ENCODE measurements at regions not wholly inside any gene's neighbourhood (a gene's known extent, or its start where the extent isn't known, plus 50 kb on each side); places are given as distances from the start of the nearest gene placed in this dataset.

DNA sequence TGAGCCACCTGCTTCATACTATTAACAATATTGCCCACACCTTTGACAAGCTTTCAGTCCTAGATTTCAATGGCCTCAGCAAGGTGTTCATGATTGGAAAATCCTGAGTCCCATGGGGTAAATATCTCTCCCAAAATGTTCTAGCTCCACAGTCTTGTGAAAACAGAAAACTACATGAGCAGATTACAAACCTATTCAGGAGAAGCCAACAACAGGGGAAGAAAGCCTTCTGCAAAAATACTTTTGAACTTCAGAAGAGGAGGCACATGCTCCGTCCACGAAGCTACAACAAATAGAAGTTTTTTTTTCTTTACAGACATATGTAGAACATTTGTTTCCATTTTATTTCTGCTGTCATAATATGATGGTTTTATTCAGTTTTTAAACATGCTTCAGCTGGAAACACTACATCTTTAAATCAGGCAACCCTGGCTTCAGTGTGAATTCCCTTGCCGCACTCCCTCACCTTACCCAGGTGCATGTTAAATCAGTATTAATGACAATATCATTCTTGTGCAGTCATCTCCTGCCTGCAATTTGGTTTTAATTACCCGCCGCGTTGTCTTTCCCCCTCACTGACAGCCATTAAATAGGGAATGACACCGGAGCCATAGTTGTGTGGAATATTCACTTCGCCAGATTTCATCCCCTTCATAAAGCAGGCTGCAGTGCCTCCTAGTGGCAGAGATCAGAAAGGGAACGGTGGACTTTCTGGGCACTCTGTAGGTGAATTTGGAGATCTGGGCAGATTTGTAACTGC lies 725.5 kb upstream of the ARRDC4 start:
- no peak for TF ChIP-seq BCL6 (CRISPR knock-in tag; IDR thresholded peaks at IDR 0.05)
- TF ChIP-seq, protein P1, sequence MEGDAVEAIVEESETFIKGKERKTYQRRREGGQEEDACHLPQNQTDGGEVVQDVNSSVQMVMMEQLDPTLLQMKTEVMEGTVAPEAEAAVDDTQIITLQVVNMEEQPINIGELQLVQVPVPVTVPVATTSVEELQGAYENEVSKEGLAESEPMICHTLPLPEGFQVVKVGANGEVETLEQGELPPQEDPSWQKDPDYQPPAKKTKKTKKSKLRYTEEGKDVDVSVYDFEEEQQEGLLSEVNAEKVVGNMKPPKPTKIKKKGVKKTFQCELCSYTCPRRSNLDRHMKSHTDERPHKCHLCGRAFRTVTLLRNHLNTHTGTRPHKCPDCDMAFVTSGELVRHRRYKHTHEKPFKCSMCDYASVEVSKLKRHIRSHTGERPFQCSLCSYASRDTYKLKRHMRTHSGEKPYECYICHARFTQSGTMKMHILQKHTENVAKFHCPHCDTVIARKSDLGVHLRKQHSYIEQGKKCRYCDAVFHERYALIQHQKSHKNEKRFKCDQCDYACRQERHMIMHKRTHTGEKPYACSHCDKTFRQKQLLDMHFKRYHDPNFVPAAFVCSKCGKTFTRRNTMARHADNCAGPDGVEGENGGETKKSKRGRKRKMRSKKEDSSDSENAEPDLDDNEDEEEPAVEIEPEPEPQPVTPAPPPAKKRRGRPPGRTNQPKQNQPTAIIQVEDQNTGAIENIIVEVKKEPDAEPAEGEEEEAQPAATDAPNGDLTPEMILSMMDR (IDR thresholded peaks at IDR 0.05 in 2 of 3, conservative IDR thresholded peaks at IDR 0.05 in 1 of 3; ENCODE audit: insufficient read depth in 2 of 3, low read depth in 1 of 3, low read length in 3 of 3): peak; percentile 65 to 76 (median 76)

Data from K562 (cell line).